ENCODE measurements at regions not wholly inside any gene's neighbourhood (a gene's known extent, or its start where the extent isn't known, plus 50 kb on each side); places are given as distances from the start of the nearest gene placed in this dataset.

GRCh38 chr20:57912227-57912582, 202.4 kb upstream of the PMEPA1 start:
- no peak for ATAC-seq
- no peaks in the 10 kb centered on the region for H3K36me3 ChIP-seq
- intact Hi-C loops (cut with DNase I) = no loop called here

GRCh38 chr20:57911512-57912226, 201.9 kb upstream of the PMEPA1 start:
- intact Hi-C loops (cut with DNase I) = no loop called here
- no peaks in the 10 kb centered on the region for H3K9me3 ChIP-seq
- ATAC-seq = no peak

More at GRCh38 chr20:57912227-57912582, 202.4 kb upstream of the PMEPA1 start:
- H3K4me1 ChIP-seq = no peaks in the 10 kb centered on the region
- TF ChIP-seq CTCF (IDR thresholded peaks at IDR 0.05) = no peak
- no peaks in the 10 kb centered on the region for H3K9me3 ChIP-seq
- no peaks in the 10 kb centered on the region for H3K27me3 ChIP-seq (ENCODE audit: low read depth)
- no peak for DNase-seq
- H3K27ac ChIP-seq = no peak overlapping the region
- H3K4me3 ChIP-seq = no peak overlapping the region

GRCh38 chr20:57910716-57911115, 200.9 kb upstream of the PMEPA1 start:
- Histone ChIP-seq H3K27me3 (ENCODE audit: low read depth) (no peaks in the 10 kb centered on the region), H3K4me3 (no peak overlapping the region), H3K9me3 (no peaks in the 10 kb centered on the region), H3K27ac (no peak overlapping the region), H3K4me1 (no peaks in the 10 kb centered on the region), H3K36me3 (no peaks in the 10 kb centered on the region)
- no peak for TF ChIP-seq CTCF (IDR thresholded peaks at IDR 0.05)
- intact Hi-C loops (cut with DNase I) = no loop called here
- DNase-seq (no peak), ATAC-seq (no peak)

More at GRCh38 chr20:57911512-57912226, 201.9 kb upstream of the PMEPA1 start:
- H3K27me3 ChIP-seq (ENCODE audit: low read depth) = no peaks in the 10 kb centered on the region
- H3K4me1 ChIP-seq = no peaks in the 10 kb centered on the region
- H3K27ac ChIP-seq = no peak overlapping the region
- H3K4me3 ChIP-seq = no peak overlapping the region
- no peak for TF ChIP-seq CTCF (IDR thresholded peaks at IDR 0.05)
- no peaks in the 10 kb centered on the region for H3K36me3 ChIP-seq
- DNase-seq = no peak

- intact Hi-C loops (cut with DNase I) = no loop called here
- H3K27ac ChIP-seq = no peak overlapping the region
- H3K4me1 ChIP-seq = no peaks in the 10 kb centered on the region
- H3K9me3 ChIP-seq = no peaks in the 10 kb centered on the region
- ATAC-seq (no peak), DNase-seq (no peak)
- no peak overlapping the region for H3K4me3 ChIP-seq
- H3K27me3 ChIP-seq (ENCODE audit: low read depth) = no peaks in the 10 kb centered on the region
- no peaks in the 10 kb centered on the region for H3K36me3 ChIP-seq
- TF ChIP-seq CTCF (IDR thresholded peaks at IDR 0.05) = no peak
These were observed 200.0 kb upstream of the PMEPA1 start for GRCh38 chr20:57909763-57910331.

- no peaks in the 10 kb centered on the region for H3K4me1 ChIP-seq
- DNase-seq = no peak
- H3K27ac ChIP-seq = no peak overlapping the region
- H3K4me3 ChIP-seq = no peak overlapping the region
- no peaks in the 10 kb centered on the region for H3K27me3 ChIP-seq (ENCODE audit: low read depth)
- no peak for ATAC-seq
- no peak for TF ChIP-seq CTCF (IDR thresholded peaks at IDR 0.05)
- intact Hi-C loops (cut with DNase I) = no loop called here
- no peaks in the 10 kb centered on the region for H3K36me3 ChIP-seq
- no peaks in the 10 kb centered on the region for H3K9me3 ChIP-seq
These were observed 199.2 kb upstream of the PMEPA1 start for GRCh38 chr20:57908704-57909630.
